Nephron (organoid): ENCODE measurements at regions not wholly inside any gene's neighbourhood (a gene's known extent, or its start where the extent isn't known, plus 50 kb on each side); places are given as distances from the start of the nearest gene placed in this dataset.
A peak's percentile ranks its signal among the peaks of the same experiment; 100 is the strongest.

ENCODE experiments used
- H3K27ac Mint-ChIP-seq, 3 experiments: 2 replicates each; pipeline ENCODE4 v1.8.0; 2020; ENCODE audit warnings: mixed read lengths in 3 of 3, mild to moderate bottlenecking in 2 of 3, moderate library complexity in 1 of 3
- H3K27me3 Mint-ChIP-seq: 2 replicates; pipeline ENCODE4 v1.8.0; 2021; ENCODE audit warnings: low read depth, mild to moderate bottlenecking, moderate library complexity, mixed read lengths
- H3K36me3 Mint-ChIP-seq: 2 replicates; pipeline ENCODE4 v1.8.0; 2020; ENCODE audit warnings: low read depth, mixed read lengths
- H3K4me1 Mint-ChIP-seq: 2 replicates; pipeline ENCODE4 v1.8.0; 2020; ENCODE audit warnings: mixed read lengths
- H3K4me3 Mint-ChIP-seq, 3 experiments: 2 replicates each; pipeline ENCODE4 v1.8.0; 2020; ENCODE audit warnings: mild to moderate bottlenecking in 3 of 3, mixed read lengths in 3 of 3, moderate library complexity in 2 of 3
- H3K9me3 Mint-ChIP-seq: 2 replicates; pipeline ENCODE4 v1.8.0; 2020; ENCODE audit warnings: mixed read lengths
- TF ChIP-seq, protein P1 (sequence below), 3 experiments: fragments of 200-600 bp; sonication (generic); IDR thresholded peaks; one replicate each; pipeline ENCODE4 v1.5.0; 2021; ENCODE audit warnings: antibody characterized with exemption in 3 of 3; ENCODE audit not compliant: unreplicated experiment in 3 of 3

- no peak overlapping the region for H3K4me3 Mint-ChIP-seq
- H3K9me3 Mint-ChIP-seq: no peaks in the 10 kb centered on the region
- H3K27me3 Mint-ChIP-seq: no peaks in the 10 kb centered on the region
- no peak overlapping the region for H3K27ac Mint-ChIP-seq
- TF ChIP-seq, protein P1, sequence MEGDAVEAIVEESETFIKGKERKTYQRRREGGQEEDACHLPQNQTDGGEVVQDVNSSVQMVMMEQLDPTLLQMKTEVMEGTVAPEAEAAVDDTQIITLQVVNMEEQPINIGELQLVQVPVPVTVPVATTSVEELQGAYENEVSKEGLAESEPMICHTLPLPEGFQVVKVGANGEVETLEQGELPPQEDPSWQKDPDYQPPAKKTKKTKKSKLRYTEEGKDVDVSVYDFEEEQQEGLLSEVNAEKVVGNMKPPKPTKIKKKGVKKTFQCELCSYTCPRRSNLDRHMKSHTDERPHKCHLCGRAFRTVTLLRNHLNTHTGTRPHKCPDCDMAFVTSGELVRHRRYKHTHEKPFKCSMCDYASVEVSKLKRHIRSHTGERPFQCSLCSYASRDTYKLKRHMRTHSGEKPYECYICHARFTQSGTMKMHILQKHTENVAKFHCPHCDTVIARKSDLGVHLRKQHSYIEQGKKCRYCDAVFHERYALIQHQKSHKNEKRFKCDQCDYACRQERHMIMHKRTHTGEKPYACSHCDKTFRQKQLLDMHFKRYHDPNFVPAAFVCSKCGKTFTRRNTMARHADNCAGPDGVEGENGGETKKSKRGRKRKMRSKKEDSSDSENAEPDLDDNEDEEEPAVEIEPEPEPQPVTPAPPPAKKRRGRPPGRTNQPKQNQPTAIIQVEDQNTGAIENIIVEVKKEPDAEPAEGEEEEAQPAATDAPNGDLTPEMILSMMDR (IDR thresholded peaks at IDR 0.05; ENCODE audit: unreplicated experiment in 3 of 3): no peak
- peaks cover 13% of the 10 kb centered on the region for H3K4me1 Mint-ChIP-seq
- H3K36me3 Mint-ChIP-seq: no peaks in the 10 kb centered on the region
Measured at GRCh38 chr3:147925272-147925671, 516.1 kb downstream of the ZIC1 start.

DNA sequence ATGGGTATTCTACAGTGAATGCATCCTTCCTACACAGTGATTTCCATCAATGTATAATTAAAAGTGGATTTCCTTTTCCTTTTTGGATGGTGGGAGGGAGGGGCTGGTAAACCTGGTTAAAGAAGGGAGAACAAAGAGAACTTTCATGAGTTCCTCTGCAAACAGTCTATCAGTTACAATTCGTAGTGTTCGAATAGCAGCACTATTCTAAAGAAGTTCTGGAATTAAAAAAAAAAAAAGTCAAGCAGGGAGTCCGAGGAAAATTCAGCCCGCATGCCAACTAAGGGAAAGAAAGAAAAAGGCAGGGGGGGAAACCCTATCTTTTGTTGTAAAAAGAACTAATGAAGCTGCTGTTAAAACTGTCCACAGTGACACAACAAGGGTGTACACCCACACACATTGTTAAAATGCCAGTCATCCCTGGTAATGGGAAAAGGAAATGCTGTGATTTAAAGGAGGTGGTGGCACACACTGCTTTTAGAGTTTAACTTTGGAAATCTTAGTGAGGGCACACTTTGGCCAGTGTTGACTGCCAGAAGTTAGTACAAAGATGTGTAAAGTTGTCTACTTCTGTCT is 521.2 kb downstream of the ZIC1 start:
- Mint-ChIP-seq H3K27me3 (no peaks in the 10 kb centered on the region), H3K4me1 (peaks cover 16% of the 10 kb centered on the region), H3K4me3 (peak overlapping the region in 1 of 3 experiments; percentile 21), H3K36me3 (no peaks in the 10 kb centered on the region), H3K27ac (peak overlapping the region in 1 of 3 experiments; percentile 8), H3K9me3 (no peaks in the 10 kb centered on the region)
- TF ChIP-seq, protein P1 (IDR thresholded peaks at IDR 0.05; ENCODE audit: unreplicated experiment in 3 of 3): no peak

- no peak overlapping the region for H3K4me3 Mint-ChIP-seq
- peaks cover 46% of the 10 kb centered on the region for H3K4me1 Mint-ChIP-seq
- H3K27me3 Mint-ChIP-seq: no peaks in the 10 kb centered on the region
- TF ChIP-seq, protein P1 (IDR thresholded peaks at IDR 0.05; ENCODE audit: unreplicated experiment in 3 of 3): no peak
- no peaks in the 10 kb centered on the region for H3K9me3 Mint-ChIP-seq
- H3K36me3 Mint-ChIP-seq: no peaks in the 10 kb centered on the region
- H3K27ac Mint-ChIP-seq: no peak overlapping the region
Measured at GRCh38 chr3:147934451-147935180, 525.5 kb downstream of the ZIC1 start.

DNA sequence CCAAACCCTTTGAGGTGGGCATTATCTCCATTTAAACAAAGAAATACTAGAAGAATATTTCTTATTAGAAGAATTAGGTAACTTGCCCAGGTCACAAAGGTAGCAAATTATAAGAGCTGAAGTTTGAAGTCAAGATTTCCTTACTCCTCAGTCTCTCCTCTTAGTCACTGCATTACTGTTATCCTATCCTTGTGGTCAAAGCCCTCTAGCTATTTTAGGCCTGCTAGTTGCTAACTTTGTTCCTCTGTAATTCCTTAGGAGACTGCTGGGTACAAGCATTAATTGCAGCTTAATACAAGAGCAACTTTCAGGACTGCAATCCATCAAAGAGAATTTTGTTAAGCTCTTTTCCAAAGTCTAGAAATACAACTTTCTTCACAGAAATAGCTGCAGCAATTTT is 528.2 kb downstream of the ZIC1 start:
- Mint-ChIP-seq H3K9me3 (no peaks in the 10 kb centered on the region), H3K4me3 (no peak overlapping the region), H3K27me3 (no peaks in the 10 kb centered on the region), H3K36me3 (no peaks in the 10 kb centered on the region), H3K4me1 (peaks cover 49% of the 10 kb centered on the region), H3K27ac (peak overlapping the region; percentile 53 to 63 (median 56))
- TF ChIP-seq, protein P1 (IDR thresholded peaks at IDR 0.05; ENCODE audit: unreplicated experiment in 3 of 3): no peak

DNA sequence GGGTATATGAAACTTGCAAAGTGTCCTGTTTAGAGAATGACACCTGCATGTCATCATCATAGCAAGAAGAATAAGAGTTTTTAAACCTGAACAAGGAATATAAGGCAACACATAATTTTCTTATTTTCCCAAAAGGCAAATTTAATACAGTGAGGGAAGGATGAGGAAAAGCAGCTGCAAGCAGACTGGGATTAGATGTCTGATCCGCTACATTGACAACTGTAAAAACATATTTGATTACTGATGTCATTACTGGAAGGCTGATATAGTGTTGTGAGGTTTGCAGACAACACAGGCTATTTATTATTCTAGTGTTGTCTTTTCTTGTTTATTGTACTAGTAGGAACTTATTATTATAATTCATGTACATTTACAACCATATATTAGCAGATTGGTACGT is 528.7 kb downstream of the ZIC1 start:
- Mint-ChIP-seq H3K9me3 (no peaks in the 10 kb centered on the region), H3K36me3 (no peaks in the 10 kb centered on the region), H3K4me3 (no peak overlapping the region), H3K27me3 (no peaks in the 10 kb centered on the region), H3K27ac (peak overlapping the region; percentile 53 to 63 (median 56)), H3K4me1 (peaks cover 49% of the 10 kb centered on the region)
- TF ChIP-seq, protein P1 (IDR thresholded peaks at IDR 0.05; ENCODE audit: unreplicated experiment in 3 of 3): no peak

DNA sequence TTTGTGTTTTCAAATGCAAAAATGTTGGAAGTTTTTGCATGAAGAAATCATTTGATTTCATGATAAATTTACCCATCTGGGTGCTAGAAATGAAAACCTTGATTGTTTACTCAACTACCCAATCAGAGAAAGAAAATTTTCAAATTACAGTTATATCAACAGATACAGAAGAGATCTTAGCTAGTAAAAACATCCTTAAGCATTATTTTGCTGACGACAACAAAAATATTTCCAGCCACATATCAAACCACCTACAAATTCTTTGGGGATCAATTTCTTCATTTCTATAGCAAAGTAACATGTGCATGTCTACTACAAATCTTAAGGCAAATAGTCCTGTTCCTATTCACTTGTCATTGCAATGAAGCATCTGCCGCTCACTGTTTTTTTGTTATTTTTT is 530.3 kb downstream of the ZIC1 start:
- H3K27me3 Mint-ChIP-seq: no peaks in the 10 kb centered on the region
- TF ChIP-seq, protein P1 (IDR thresholded peaks at IDR 0.05; ENCODE audit: unreplicated experiment in 3 of 3): no peak
- peaks cover 57% of the 10 kb centered on the region for H3K4me1 Mint-ChIP-seq
- peak overlapping the region; percentile 38 to 67 (median 53) for H3K27ac Mint-ChIP-seq
- no peaks in the 10 kb centered on the region for H3K36me3 Mint-ChIP-seq
- H3K9me3 Mint-ChIP-seq: no peaks in the 10 kb centered on the region
- peak overlapping the region; percentile 76 to 87 (median 83) for H3K4me3 Mint-ChIP-seq
